ENCODE measurements at regions not wholly inside any gene's neighbourhood (a gene's known extent, or its start where the extent isn't known, plus 50 kb on each side); places are given as distances from the start of the nearest gene placed in this dataset.

- TF ChIP-seq EZH2 (IDR thresholded peaks at IDR 0.05): no peak
- no peak for TF ChIP-seq POLR2AphosphoS5 (IDR thresholded peaks at IDR 0.05; ENCODE audit: low read depth, low read length)
- TF ChIP-seq, protein P1, sequence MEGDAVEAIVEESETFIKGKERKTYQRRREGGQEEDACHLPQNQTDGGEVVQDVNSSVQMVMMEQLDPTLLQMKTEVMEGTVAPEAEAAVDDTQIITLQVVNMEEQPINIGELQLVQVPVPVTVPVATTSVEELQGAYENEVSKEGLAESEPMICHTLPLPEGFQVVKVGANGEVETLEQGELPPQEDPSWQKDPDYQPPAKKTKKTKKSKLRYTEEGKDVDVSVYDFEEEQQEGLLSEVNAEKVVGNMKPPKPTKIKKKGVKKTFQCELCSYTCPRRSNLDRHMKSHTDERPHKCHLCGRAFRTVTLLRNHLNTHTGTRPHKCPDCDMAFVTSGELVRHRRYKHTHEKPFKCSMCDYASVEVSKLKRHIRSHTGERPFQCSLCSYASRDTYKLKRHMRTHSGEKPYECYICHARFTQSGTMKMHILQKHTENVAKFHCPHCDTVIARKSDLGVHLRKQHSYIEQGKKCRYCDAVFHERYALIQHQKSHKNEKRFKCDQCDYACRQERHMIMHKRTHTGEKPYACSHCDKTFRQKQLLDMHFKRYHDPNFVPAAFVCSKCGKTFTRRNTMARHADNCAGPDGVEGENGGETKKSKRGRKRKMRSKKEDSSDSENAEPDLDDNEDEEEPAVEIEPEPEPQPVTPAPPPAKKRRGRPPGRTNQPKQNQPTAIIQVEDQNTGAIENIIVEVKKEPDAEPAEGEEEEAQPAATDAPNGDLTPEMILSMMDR (IDR thresholded peaks at IDR 0.05 in 2 of 3, conservative IDR thresholded peaks at IDR 0.05 in 1 of 3; ENCODE audit: borderline replicate concordance in 1 of 3, insufficient read depth in 1 of 3, low read depth in 2 of 3, low read length in 2 of 3): no peak
Observed at GRCh38 chr7:21029006-21029405, 242.3 kb upstream of the SP8 start.

All from HCT116 (cell line).